DND-41 (cell line): ENCODE measurements at regions not wholly inside any gene's neighbourhood (a gene's known extent, or its start where the extent isn't known, plus 50 kb on each side); places are given as distances from the start of the nearest gene placed in this dataset.

Source experiments
- ATAC-seq: fragments of 200-7000 bp; cut with Tn5 transposase; 3 replicates; pipeline ENCODE4 v1.9.1; 2021; ENCODE audit warnings: low read depth; ENCODE audit not compliant: insufficient read depth
- DNase-seq: peaks from one replicate; pipeline ENCODE4 v3.0.0-alpha.2; 2020
- H2AFZ ChIP-seq: 2 replicates; pipeline ENCODE4 v1.6.0; 2012; ENCODE audit warnings: low read depth, low read length
- H3K27ac ChIP-seq: 2 replicates; pipeline ENCODE4 v1.5.1; 2012; ENCODE audit warnings: low read length, inconsistent platforms
- H3K27me3 ChIP-seq: fragments of 200-600 bp; sonication (generic); 2 replicates; pipeline ENCODE4 v1.6.0; 2012; ENCODE audit warnings: low read length, mild to moderate bottlenecking, inconsistent platforms; ENCODE audit not compliant: insufficient read depth, poor library complexity
- H3K36me3 ChIP-seq: 2 replicates; pipeline ENCODE4 v1.5.1; 2012; ENCODE audit warnings: low read length, inconsistent platforms; ENCODE audit not compliant: insufficient read depth
- H3K4me1 ChIP-seq: 2 replicates; pipeline ENCODE4 v1.5.1; 2012; ENCODE audit warnings: mild to moderate bottlenecking, low read length; ENCODE audit not compliant: insufficient read depth
- H3K4me2 ChIP-seq: 2 replicates; pipeline ENCODE4 v1.6.0; 2012; ENCODE audit warnings: mild to moderate bottlenecking, moderate library complexity, low read length, inconsistent platforms; ENCODE audit not compliant: insufficient read depth
- H3K4me3 ChIP-seq, 2 experiments: fragments of 200-600 bp in 1 of 2; shearing (Covaris generic) in 1 of 2; 2 replicates each; pipeline ENCODE4 v1.5.1; 2012 to 2016; ENCODE audit warnings: inconsistent platforms in 2 of 2, low read length in 2 of 2, mild to moderate bottlenecking in 2 of 2, low read depth in 1 of 2, moderate library complexity in 1 of 2
- H3K79me2 ChIP-seq: 2 replicates; pipeline ENCODE4 v1.6.0; 2012; ENCODE audit warnings: low read length, inconsistent platforms; ENCODE audit not compliant: insufficient read depth
- H3K9ac ChIP-seq: 2 replicates; pipeline ENCODE4 v1.6.0; 2012; ENCODE audit warnings: low read depth, mild to moderate bottlenecking, inconsistent platforms, low read length, moderate library complexity
- H3K9me3 ChIP-seq: 2 replicates; pipeline ENCODE4 v1.5.1; 2012; ENCODE audit warnings: low read length, moderate library complexity, mild to moderate bottlenecking, inconsistent platforms; ENCODE audit not compliant: insufficient read depth, severe bottlenecking
- H4K20me1 ChIP-seq: 2 replicates; pipeline ENCODE4 v1.6.0; 2012; ENCODE audit warnings: low read length; ENCODE audit not compliant: insufficient read depth
- CTCF ChIP-seq: IDR thresholded peaks from 2 replicates; pipeline ENCODE4 v1.5.1; 2012; ENCODE audit warnings: borderline replicate concordance, low read length, moderate library complexity, mild to moderate bottlenecking; ENCODE audit not compliant: poor library complexity, severe bottlenecking; ENCODE audit errors: extremely low read depth
- EZH2 ChIP-seq: IDR thresholded peaks from 3 replicates; pipeline ENCODE4 v1.6.1; 2012; ENCODE audit warnings: borderline replicate concordance, low read depth, mild to moderate bottlenecking, moderate library complexity, low read length, inconsistent platforms; ENCODE audit not compliant: severe bottlenecking

GRCh38 chr2:57180042-57180567 is 866.5 kb upstream of the VRK2 start:
- ATAC-seq (no peak), DNase-seq (no peak)
- Histone ChIP-seq H4K20me1 (no peaks in the 10 kb centered on the region), H3K27me3 (no peaks in the 10 kb centered on the region), H3K79me2 (no peaks in the 10 kb centered on the region), H3K9me3 (no peaks in the 10 kb centered on the region), H3K4me1 (no peaks in the 10 kb centered on the region), H3K36me3 (no peaks in the 10 kb centered on the region), H2AFZ (no peak overlapping the region), H3K4me2 (no peak overlapping the region), H3K27ac (no peak overlapping the region), H3K9ac (no peak overlapping the region), H3K4me3 (no peak overlapping the region)
- TF ChIP-seq CTCF (no peak), EZH2 (no peak)

- Histone ChIP-seq H3K36me3 (no peaks in the 10 kb centered on the region), H2AFZ (no peak overlapping the region), H3K9ac (no peak overlapping the region), H4K20me1 (no peaks in the 10 kb centered on the region), H3K9me3 (no peaks in the 10 kb centered on the region), H3K4me1 (no peaks in the 10 kb centered on the region), H3K4me3 (no peak overlapping the region), H3K27ac (no peak overlapping the region), H3K79me2 (no peaks in the 10 kb centered on the region), H3K27me3 (no peaks in the 10 kb centered on the region), H3K4me2 (no peak overlapping the region)
- ATAC-seq (no peak), DNase-seq (no peak)
- TF ChIP-seq EZH2 (no peak), CTCF (no peak)
These were observed 865.9 kb upstream of the VRK2 start for GRCh38 chr2:57180678-57181077.

- ATAC-seq (no peak), DNase-seq (no peak)
- no peak overlapping the region for H3K27ac ChIP-seq
- H3K4me3 ChIP-seq: no peak overlapping the region
- no peak for TF ChIP-seq CTCF
- H2AFZ ChIP-seq: no peak overlapping the region
- H3K9me3 ChIP-seq: no peaks in the 10 kb centered on the region
- H3K4me1 ChIP-seq: no peaks in the 10 kb centered on the region
- no peaks in the 10 kb centered on the region for H3K36me3 ChIP-seq
- H3K27me3 ChIP-seq: no peaks in the 10 kb centered on the region
- no peaks in the 10 kb centered on the region for H3K79me2 ChIP-seq
- H3K9ac ChIP-seq: no peak overlapping the region
- no peaks in the 10 kb centered on the region for H4K20me1 ChIP-seq
- no peak overlapping the region for H3K4me2 ChIP-seq
These were observed 865.1 kb upstream of the VRK2 start for GRCh38 chr2:57181315-57182038.
